Epithelial cell of esophagus (primary cell): ENCODE measurements at regions not wholly inside any gene's neighbourhood (a gene's known extent, or its start where the extent isn't known, plus 50 kb on each side); places are given as distances from the start of the nearest gene placed in this dataset.

Experiments used
- DNase-seq: peaks from one replicate; pipeline ENCODE4 v3.0.0; 2010; ENCODE audit warnings: low read depth
- H3K4me3 ChIP-seq: 2 replicates; pipeline ENCODE4 v1.5.1; 2011; ENCODE audit warnings: mild to moderate bottlenecking, low read length, control low read depth
- TF ChIP-seq, protein P1 (sequence below): IDR thresholded peaks from 2 replicates; pipeline ENCODE4 v1.5.1; 2011; ENCODE audit warnings: low read depth, mild to moderate bottlenecking, low read length, control low read depth, inconsistent platforms; ENCODE audit not compliant: insufficient read depth; ENCODE audit errors: missing control alignments

DNA sequence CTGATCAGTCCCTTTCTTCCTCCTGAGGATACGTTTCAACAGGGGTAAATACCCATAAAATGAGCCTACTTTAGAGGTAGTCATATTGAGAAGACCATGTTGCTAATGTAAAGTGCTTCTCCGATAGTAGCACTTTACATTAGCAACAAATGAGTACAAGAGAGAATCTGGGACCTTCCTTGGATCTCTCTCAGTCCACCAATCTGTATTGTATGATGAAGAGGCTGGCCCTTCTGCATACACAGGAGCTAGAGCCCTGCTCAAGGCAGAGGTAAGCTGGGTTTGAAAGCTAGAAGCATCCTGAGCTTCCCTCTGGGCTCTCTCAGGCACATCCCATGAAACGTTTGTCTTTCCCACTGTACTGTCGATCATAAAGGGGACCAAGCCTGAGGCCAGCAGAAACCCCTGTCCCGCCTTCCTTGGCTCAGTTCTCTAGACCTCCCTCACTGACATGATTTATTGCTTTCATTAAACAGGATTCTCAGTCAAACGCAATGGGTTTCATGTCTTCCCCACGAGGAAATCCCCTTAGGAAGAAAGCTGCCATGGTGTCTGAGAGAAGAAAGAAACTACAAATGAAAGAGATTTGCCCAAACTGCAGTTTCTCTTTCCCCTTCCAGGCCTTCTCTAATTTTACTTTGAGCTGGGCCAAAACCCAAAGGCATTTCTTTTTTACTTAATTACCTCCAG, 62.8 kb upstream of the BCAR3 start:
- no peak overlapping the region for H3K4me3 ChIP-seq
- no peak for DNase-seq
- TF ChIP-seq, protein P1, sequence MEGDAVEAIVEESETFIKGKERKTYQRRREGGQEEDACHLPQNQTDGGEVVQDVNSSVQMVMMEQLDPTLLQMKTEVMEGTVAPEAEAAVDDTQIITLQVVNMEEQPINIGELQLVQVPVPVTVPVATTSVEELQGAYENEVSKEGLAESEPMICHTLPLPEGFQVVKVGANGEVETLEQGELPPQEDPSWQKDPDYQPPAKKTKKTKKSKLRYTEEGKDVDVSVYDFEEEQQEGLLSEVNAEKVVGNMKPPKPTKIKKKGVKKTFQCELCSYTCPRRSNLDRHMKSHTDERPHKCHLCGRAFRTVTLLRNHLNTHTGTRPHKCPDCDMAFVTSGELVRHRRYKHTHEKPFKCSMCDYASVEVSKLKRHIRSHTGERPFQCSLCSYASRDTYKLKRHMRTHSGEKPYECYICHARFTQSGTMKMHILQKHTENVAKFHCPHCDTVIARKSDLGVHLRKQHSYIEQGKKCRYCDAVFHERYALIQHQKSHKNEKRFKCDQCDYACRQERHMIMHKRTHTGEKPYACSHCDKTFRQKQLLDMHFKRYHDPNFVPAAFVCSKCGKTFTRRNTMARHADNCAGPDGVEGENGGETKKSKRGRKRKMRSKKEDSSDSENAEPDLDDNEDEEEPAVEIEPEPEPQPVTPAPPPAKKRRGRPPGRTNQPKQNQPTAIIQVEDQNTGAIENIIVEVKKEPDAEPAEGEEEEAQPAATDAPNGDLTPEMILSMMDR = no peak

DNA sequence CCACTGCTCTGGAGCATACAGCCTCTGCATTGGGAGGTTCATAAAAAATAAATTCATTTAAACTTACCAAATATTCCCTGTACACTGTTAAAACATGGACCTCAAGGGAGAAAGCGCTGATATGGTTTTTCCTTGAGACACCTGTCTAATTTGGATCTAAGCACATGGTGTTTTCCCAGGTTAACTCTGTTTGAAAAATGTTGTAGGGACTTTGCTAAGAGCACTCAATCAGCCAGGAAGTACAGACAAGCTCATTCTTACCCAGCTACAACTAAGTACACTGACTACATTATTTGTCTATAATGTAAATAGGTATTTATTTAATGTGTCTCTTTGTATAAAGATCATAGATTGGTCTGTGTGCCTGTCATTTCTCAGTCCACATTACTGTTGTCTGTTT, 61.8 kb upstream of the BCAR3 start:
- H3K4me3 ChIP-seq = no peak overlapping the region
- TF ChIP-seq, protein P1 = no peak
- no peak for DNase-seq

DNA sequence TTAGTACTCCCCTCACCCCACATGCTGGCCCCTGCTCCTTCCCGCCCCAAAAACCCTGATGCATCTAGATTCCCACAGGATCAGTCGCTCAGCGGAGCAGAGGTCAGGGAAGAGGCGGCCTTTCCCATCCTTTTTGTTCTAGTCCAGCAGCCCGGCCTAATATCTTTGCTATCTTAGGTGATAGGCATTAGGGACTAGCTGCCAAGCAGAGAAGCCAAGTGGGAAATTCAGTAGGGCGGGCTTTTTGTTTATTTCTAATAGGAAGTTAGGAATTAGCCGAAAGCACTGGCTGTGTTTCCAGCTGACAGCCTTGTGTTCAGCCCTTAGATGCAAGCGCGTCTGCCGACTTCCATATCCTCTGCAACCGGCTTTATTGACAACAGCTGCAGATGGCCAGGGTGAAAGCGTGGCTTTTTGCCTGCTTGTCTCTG, 59.0 kb upstream of the BCAR3 start:
- TF ChIP-seq, protein P1 = no peak
- H3K4me3 ChIP-seq = no peak overlapping the region
- no peak for DNase-seq

DNA sequence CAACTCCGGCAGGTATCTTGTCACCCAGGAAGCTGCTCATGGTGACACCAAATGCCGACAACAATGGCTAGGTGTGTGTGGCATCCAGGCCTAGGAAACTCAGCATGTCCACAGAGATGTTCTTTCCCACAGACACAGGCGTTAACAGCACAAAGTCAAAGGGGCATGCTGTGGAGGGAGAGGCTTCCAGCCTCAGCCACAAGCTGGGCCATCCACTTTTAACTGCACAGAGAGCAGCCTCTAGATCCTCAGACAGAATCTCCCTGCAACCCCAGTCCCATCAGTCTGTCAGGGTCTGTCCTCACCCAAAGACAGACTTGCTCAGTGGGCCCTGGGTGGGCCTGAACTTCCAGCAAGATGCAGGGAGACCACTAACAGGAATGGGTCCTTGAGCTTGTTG, 58.5 kb upstream of the BCAR3 start:
- TF ChIP-seq, protein P1 = no peak
- no peak overlapping the region for H3K4me3 ChIP-seq
- no peak for DNase-seq

DNA sequence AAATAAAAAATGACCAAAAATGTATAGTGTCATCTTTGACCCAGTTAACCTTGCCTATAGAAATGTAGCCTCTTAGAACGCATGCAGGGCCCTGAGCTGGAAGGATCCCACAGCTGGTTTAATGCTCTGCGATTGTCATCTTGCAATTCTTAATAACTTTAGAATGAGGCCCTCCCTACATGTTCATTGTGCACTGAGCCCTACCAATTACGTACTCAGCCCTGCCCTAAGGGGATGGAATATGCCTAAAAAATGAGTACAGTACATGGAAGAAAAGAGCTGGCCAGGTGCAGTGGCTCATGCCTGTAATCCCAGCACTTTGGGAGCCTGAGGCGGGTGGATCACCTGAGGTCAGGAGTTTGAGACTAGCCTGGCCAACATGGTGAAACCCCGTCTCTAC, 57.8 kb upstream of the BCAR3 start:
- TF ChIP-seq, protein P1 = no peak
- H3K4me3 ChIP-seq = no peak overlapping the region
- DNase-seq = peak; percentile 33

DNA sequence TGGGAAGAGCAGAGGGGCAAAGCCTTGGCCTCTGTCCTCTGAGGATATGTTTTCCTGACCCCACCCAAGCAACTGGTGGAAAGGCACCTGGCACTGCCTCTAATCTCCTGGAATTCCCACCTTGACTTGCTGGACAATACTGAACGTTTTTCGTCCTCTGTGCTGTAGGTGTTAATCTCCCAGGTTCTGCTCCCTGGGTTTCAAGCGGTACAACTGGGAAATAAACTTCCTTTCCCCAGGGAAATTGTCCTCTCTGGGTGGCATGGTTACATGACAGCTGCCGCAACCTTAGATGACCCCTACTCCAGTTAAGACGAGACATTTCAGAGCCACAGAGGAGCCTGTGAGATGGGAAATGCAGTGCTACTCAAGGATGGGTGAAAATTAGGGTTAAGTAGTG, 57.3 kb upstream of the BCAR3 start:
- no peak overlapping the region for H3K4me3 ChIP-seq
- DNase-seq = no peak
- TF ChIP-seq, protein P1 = no peak

DNA sequence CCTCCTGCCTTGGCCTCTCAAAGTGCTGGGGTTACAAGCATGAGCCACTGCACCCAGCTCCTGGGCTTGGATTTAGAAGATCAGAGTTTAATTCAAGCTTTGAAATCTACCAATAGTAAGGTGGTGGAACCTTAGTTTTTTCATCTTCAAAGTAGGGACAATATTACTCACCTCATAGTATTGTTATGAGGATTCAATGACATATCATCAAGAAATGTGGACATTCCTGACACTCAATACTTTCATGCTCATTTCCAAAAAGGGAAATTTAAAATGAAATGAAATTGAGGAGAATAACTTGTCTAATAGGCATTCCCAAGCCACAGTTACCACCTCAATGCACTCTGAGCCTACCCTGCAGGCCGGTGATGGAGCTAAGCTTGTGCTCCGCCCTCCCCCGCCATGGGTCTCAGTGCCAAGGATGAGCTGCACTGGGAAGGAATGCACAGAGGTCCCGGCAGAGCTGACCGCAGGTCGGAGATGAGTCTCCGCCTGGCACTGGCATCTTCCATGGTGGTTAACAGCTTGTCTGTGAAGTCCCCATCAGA, 56.5 kb upstream of the BCAR3 start:
- H3K4me3 ChIP-seq = no peak overlapping the region
- TF ChIP-seq, protein P1 = no peak
- DNase-seq = peak; percentile 88
